ENCODE measurements at regions not wholly inside any gene's neighbourhood (a gene's known extent, or its start where the extent isn't known, plus 50 kb on each side); places are given as distances from the start of the nearest gene placed in this dataset.
"Not testable (repeated sequence)": the region's sequence is repeated elsewhere in the genome, so short reads cannot be mapped to it uniquely, and the experiment has no call there.

DNA sequence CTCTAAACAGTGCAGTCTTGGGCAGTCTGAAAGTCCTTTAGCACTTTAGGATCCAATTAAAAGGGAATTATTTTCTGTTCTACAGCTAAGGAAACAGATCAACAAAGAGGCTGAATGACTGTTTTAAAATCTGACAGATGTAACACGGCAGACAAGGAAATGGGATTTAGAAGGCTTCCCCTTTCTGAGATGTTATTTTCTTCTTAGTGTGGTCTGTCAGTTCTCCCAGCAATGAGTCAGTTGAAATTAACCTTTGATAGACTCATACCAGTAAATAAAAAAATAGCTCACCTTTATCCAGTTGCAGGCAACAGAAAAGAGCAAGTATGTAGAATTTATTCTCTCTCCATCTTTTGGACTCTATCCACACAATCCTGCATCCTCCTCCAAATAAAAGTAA, 98.1 kb downstream of the NEDD1 start:
- no peak for DNase-seq

DNA sequence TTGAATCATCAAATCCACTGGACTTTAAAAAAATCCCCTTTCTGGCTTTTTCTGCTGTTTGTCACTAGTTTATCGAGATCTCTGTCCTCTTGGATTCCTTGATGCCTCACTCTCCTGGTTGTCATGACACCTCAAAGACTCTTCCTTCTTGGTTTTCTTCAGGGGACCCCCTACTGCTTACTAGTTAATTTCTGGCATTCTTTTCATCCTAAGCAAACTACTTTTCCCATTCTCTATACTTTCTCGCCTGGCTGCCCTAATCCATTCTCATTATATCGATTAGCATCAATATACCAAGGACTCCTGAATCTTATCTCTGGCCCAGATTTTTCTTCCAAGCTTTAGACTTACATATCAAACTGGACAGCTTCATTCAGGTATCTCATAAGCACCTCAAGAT, 98.6 kb downstream of the NEDD1 start:
- no peak for DNase-seq

DNA sequence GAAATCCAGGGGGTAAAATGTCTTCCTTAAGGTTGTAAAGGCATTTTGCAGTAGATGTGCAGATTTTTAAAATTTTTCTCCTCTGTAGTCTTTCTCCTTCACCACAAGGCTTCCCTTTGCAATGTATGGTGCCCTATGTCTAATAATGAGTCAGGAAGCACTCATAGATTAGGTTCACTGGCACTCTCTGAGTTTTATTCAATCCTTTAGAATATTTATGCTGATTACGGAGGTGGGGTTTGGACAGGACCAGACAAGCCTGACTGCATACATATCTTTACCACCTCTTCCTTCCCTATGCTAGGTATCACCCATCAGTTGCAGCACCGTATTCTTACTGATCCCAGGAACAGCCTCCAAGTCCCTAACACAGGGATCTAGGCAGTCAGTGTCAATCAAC, 99.5 kb downstream of the NEDD1 start:
- no peak for DNase-seq

DNA sequence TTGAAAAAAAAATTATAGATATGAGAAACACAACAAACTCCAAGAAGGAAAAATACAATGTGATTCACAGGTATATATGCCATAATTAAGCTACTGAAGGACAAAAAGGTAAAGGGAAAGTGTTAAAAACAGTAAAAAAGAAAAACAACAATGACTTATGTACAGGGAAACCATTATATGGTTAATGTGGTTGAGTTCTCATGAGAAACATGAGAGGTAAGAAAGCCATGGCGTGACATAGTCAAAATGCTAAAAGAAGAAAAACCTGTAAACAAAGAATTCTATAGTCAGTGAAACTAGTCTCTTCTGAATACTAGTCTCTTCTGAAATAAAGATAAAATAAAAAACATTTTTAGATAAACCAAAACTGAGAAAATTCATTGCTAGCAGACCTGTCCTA, 109.1 kb downstream of the NEDD1 start:
- DNase-seq: no peak

DNA sequence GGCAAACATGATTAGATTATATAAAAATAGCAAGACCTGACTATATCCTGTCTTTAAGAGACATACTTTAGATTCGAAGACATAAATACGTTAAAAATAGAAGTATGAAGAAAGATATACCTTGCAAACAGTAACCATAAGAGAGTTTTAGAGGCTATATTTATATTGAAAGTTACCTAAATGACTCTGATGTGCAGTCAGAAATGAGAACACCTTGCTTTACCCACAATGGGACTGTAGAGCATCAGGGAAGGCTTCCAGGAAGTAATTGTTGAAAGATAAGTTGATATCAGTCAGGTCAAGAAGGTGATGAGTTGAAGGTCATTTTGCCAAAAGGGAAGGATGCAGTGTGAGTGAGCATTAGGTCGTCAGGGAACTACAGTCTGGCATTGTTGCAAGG, 110.2 kb downstream of the NEDD1 start:
- DNase-seq: no peak

DNA sequence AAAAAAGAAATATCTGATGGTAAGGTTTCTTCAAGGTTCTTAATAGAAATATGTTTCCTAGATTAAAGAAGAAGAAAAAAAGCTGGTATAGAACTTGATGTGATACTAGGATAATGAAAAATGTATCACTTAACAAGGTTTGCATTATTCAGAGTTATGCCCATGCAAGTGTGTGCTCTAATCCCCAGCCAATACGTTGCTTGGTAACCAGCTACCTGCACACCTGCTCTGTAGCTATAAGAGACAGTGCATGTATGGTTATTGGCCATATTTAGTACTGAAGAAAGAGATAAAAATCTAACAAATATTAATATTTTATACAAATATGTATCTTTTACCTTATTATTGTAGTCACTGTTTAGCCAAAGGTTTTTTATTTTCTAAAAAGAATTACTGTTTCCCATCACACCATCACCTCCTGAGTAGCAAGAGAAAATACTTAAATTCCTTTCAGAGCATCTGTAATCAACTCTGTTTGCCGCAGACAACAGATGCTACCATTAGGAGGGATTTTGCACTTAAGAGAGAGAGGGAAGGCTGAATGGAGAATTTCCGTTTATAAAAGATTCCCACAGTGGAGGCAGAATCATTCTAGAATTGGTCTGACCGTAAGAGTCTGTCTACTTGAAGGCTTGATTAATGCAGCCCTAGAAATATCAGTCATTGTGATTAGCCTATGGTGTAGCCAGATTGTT, 115.6 kb downstream of the NEDD1 start:
- no peak for DNase-seq

DNA sequence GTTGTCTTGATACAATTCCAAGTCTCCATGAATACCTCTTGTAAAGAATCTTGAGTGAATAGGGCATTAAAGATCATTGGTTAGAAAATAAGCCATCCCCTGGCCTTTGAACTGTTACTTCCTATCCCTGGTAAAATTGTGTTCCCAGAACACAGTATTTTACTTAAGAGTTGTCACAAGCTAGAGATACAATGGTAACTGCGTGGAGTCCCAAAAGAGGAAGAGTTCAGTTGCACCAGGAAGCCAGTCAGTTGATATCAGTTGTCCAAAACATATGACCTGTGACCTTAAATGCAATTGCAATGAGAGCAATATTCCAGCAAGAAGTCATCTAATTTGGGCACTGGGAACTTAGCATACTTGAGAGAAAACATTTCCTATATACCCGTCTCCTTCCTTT, 117.3 kb downstream of the NEDD1 start:
- DNase-seq: no peak

DNA sequence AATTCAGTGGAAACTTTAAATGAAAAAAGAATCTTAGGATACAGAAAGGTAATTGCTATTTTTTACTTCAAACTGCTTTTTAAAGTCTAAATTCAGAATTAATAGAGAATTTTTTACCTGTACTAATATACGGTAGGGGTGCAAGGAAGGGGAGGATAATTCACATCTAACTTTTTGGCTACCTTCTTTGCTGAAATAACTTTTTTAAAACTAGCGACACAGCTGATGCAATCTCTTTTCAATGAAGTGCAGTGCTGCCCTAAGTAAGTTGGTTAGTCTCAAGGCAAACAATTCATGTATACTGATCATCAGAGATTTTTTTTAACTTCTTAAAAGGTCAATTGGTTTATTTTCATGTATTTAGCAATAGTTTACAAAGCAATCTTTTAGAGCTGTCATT, 119.8 kb downstream of the NEDD1 start:
- DNase-seq: no peak

DNA sequence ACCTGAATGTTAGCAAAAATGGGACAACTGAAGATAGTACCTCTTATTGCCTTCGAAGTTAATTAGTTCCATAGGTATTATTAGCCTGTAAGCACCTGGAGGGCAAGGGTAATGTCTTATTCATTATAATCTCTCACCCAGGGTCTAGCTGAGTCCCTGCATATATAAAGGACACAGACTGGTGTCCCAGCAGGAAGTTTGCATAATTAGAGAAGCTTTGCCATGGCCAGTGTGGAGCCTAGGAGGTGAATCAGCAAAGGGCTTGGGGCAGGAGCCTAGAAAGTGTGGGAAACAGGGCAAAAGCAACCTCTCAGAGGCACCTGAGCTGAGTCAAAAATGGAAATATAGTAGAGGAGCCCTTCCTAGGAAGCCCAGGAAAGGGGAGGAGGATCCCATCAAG, 120.4 kb downstream of the NEDD1 start:
- no peak for DNase-seq

DNA sequence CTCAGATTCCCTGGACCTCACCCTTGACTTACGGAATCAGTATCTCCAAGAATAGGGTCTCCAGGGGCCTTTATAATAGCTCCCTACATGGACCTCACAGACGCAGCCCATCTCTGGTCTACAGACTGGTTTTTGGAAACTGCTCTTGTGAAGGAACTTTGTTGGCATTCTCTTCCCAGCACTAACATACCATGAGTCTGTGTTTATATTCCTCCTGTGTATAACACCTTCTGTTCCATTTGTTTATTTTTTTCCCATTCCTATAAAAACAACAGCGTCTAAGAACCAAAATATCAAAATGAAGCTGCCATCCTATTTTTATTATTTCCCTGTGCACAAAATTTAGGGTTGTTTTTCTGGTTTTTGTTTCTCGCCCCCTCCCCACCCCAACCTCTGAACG, 131.1 kb downstream of the NEDD1 start:
- no peak for DNase-seq

DNA sequence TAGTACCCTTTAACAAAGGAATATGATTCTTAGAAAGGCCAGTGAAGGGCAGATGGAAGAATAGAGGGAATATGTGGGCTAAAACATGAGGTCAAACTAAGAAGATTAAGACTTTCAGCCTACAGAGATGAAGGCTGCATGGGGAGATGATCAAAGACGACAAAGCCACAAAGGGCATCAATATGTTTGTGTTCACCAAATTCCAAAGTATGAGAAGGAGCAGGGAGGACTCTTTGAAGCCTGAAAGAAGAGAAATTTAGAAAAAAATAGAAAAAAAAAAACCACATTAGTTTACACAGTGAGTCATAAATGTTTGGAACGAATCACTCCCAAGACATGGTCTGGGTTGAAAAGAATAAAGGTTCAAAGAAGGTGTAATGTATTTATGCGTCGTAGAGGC, 131.8 kb downstream of the NEDD1 start:
- DNase-seq: no peak

DNA sequence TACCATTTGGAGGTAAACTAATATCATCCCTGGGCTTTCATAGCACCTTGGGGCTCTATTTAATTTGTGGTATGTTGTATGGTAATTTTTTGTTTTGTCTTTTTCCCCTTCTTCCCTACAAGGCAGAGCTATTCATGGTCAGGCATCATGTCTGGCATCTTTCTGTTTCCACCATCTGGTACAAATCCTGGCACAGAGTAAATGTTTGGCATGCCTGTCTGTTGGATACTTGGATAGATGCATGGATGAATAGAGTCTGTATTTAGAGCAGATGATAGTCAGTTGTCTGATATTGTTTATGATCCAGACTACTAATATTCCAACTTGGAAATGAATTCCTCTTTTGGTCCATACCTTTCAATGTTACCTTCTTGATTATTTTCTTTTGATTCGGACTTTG, 139.8 kb downstream of the NEDD1 start:
- no peak for DNase-seq

DNA sequence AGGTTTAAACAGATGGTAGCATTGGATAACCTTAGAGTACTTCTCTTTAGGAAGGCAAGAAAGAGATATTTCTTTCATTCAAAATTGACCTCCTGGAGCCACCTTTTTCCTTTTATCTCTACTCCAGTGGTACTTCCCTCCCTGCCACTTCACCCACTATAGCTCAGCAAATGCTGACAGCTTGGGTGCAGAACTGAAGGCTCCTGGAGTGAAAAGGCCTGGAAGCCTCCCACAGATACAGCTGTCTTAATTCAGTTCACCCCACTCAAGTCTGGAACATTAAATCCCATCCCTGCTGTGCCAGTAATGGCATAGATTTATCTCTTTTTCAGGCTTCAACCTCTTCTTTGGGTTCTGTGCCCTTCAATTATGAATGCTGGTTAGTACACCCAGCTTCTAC, 140.3 kb downstream of the NEDD1 start:
- no peak for DNase-seq

DNA sequence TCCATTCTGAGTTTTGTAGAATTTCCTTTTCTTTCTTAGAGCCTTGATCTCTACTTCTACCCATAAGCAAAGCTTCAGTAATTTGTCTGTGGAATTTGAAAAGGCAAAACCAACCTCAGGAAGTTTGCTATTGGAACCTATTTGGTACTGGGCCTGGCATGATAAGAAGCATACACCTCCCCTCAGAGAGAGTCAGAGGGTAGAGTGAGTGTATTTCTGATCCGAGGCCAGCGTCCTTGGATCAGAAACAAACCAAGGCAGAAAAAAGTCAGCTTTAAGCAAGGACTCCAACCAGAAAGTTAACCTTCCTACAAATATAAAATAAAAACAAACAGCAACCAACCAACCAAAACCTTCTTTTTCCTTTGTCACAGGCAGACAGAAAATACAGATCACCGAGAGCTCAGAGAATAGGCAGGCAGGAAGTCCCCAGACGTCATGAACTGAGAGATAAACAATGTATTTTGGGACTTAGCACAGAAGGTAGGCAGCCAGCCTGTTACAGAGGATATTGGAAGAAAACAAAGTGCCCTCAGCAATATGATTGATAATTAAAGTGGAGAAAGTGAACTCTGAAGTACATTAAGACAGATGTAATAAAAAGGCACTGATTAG, 141.5 kb downstream of the NEDD1 start:
- DNase-seq: no peak

DNA sequence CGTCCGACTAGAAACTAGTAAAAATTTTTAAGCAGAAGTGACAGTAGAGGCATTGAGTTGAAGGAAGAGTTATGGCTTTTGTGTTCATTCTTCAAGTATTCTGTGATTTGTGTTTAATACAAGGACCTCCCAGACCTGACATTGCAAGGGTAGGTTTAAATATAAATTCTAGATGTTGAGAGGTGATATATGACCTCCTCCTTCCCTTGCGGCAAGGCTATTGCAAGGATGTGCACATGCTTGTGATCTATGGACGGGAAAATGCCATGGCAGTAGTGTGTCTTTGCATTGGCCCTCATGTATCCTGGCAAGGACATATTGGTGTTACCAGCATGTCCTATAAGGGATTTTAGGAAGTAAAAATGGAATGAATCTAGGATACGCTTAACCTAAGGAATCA, 143.5 kb downstream of the NEDD1 start:
- DNase-seq: no peak

DNA sequence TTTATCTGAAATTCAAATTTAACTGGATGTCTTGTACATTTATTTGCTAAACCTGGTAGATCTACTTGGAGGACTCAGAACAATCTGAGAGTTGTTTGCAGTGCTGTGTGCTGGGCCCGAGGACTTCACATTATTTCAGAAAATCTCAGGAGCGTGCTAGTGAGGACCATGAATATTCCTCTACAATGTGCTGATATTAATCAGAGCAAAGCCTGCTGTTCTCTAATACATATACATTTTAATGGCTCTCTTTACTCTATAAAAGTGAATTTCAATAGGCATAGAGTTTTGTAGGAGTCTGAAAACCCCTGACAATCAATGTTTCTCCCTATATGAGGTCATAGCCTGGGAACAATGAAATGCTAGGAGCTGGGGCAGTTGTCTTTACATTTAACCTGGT, 144.3 kb downstream of the NEDD1 start:
- no peak for DNase-seq

DNA sequence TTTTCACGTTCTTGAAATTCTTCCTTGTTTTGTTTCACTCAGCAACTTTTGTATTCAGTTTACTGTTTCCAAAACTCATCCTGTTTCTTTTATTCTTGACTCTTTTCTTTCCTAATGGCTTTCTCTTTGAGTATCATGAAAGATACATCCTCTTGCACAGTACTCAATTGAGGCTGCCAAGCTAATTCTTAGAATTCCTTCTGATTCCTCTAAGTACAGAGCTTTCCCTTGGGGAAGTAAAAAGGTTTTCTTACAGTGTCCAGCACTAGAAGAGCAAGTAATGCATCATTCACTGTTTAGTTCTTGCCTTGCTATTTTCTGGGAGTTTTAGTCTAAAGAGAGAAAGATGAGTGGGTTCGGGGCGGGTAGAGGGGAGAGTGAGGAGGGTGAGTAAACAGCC, 154.1 kb downstream of the NEDD1 start:
- no peak for DNase-seq

DNA sequence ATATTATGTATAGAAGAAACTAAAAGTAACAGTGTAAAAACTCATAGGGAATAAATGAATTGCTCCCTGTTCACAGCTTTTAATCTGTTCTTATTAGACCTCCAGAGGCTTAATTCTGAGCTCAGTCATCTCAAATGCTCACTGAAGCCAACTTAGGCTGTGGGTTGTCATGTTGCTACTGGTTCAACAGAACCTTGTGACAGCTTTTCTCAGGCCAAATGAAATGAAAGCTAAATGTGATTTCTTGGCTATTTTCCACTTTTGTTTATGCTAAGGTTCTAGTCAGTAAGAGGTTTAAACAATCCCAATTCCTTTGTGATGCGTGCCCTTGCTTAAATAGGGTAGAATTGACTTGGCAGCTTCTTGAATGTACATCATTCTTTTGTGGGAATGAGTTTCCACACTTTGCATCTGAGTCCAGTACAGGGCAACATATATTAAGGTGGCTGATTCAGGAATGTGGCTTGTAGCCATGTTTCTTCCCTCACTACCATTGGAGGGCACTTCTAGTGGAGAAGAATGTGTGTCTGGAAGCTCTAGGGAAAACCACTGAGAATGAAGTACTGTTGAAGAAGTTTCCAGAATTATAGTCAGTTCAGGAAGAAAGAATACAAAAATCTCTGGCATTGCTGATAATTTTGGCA, 156.4 kb downstream of the NEDD1 start:
- no peak for DNase-seq

DNA sequence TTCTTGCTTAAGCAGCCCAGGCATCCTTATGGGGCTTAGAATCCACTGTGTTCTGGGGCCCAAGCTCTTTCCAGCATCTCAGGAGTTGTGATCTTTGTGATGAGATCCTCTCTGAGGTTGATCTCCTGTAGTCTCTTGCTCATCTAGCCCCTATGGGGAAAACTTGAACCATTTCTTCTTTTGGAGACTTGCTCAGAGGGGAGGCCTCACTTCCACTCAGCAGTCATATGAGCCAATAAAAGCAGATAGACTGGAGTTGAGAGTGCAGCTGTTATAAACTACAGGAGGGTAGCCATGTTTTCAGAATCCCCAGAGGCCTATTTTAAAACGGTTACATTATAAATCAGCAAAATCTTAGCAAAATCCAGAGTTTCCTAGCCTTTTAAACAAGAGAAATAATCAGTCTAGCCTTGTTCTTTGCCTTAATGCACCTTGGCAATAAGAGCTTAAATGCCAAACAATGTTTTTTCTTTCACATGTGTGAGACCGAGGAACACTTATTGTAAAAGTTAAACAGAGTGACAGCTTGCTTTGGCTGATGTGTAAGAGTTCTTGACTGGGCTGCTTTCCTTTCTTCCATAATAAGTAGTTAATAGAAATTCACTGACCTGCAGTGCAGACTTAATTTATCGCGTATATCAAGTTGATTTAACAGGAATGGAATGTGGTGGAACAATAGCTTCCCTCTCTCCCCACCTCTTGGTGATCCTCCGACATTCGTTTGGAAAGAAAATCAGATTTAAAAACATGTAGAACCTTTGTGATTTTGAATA, 168.3 kb downstream of the NEDD1 start:
- DNase-seq: no peak

DNA sequence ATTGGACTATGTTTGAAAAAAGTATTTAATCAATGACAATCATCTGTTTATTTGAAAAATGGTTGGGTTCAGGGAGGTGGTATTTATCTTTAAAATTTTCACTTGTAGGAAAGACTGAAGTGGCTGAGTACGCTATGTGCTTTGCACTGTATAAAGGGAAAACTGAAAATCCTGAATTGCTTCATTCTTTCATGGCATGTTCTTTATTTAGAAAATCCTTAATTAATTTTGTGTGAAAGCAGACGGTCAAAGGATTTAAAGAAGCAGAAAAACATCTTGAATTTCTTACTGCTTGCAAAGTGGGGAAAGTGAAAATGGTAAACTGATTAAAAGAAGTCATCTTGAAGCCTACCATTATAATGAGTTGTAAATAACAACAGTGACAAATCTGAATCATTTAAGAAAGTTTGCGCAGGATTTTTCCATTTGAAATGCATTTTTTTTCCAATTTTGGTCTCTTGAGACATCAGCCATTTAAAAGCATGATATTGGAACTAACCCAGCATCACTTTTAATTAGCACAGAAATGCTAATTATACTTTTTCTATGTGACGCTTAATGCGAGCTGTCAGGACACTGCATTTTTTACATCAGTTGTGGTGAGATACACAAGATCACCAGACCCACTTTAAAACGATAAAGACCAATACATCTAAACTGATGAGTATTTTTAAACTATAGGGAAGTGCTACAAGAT, 169.0 kb downstream of the NEDD1 start:
- DNase-seq: no peak

DNA sequence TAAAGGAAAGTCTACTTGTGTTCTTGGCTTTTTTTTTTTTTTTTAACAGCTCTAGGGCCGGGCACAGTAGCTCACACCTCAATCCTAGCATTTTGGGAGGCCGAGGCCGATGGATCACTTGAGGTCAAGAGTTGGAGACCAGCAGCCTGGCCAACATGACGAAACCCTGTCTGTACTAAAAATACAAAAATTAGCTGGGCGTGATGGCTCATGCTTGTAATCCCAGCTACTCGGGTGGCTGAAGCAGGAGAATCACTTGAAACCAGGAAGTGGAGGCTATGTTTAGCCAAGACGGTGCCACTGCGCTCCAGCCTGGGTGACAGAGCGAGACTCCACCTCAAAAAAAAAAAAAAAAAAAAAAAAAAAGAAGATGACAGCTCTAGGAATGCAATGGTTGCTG, 169.9 kb downstream of the NEDD1 start:
- DNase-seq: not testable (repeated sequence)

DNA sequence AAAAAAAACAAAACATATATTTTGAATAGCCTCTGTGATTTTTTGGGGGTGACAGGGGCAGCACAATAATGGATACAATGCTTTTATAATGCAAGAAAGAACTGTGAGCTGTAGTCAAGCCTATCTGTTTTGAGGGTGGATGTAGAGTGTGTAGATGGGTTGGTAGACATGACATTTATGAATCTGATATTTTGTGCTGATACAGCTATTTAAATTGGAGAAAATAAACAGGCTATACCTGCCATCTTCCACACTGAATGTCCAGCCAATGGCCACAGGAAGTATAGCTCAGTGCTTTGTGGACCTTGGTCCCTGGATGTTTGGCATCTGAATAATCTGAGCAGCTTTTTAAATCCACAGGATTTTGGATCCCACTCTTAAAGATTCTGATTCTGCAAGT, 175.0 kb downstream of the NEDD1 start:
- no peak for DNase-seq

DNA sequence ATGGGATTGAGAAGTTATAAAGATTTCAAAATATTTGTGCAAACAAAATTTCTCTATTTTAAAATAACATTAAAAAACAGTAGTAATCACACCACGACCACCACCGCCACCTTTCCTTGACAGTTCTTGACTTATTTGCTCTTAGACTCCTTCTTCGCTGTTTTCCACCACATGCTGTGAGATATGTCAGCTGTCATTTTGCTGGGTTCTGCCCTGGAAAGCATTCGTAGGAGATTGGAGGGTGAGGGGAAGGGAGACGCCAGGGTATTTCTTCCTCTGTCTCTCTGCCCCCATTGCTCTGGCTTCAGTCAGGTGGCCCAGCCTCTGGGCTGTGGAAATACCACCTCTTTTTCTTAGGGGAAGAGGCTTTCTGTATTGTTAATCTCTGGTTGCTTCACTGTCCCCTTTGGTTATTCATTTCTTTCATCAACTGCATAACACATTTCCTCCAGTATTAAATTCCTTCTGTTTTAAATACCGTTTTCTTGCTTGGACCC, 186.2 kb downstream of the NEDD1 start:
- DNase-seq: no peak

All from activated CD4-positive, alpha-beta T cell treated with anti-CD3 and anti-CD28 coated beads for 4 hours (primary cell).